ENCODE measurements at regions not wholly inside any gene's neighbourhood (a gene's known extent, or its start where the extent isn't known, plus 50 kb on each side); places are given as distances from the start of the nearest gene placed in this dataset.

- Histone ChIP-seq H3K27ac (no peak overlapping the region), H3K36me3 (replicated peaks in 1 of 2; ENCODE audit: insufficient read depth in 1 of 2, low read depth in 2 of 2) (no peaks in the 10 kb centered on the region), H3K4me1 (no peaks in the 10 kb centered on the region), H3K9me3 (no peaks in the 10 kb centered on the region), H3K27me3 (no peaks in the 10 kb centered on the region), H3K4me3 (no peak overlapping the region)
- intact Hi-C loops (cut with DNase I) = no loop called here
- ATAC-seq (no peak), DNase-seq (no peak)
- TF ChIP-seq POLR2A (IDR thresholded peaks at IDR 0.05) (no peak), CTCF (IDR thresholded peaks at IDR 0.05) (no peak)
- WGBS, 2 donors = 76 to 81% methylated on average over 14 of the region's 14 CpGs
Measured at GRCh38 chr2:116133381-116133942, 1681.0 kb upstream of the DDX18 start.

DNA sequence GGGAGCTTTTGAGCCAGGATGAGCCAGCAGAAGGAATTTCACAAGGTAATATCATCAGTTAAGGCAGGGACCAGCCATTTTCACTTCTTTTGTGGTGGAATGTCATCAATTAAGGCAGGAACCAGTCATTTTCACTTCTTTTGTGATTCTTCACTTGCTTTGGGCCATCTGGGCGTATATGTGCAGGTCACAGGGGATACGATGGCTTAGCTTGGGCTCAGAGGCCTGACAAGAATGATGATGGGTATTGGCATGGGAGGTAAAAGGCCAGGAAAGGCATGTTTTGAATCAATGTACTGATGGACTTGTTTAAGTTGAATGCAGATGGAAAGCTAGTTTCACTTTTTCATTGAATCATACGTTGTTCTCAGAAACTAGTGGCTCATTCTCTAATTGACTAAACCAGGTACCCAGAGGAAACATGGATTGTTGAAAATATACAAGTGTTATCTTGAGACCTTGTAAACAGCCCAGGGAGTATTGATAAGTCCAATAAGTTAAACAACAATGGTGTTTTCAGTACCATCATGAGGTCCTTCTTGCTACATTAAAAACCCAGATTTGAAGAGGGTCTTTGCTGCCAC, 1672.5 kb upstream of the DDX18 start:
- intact Hi-C loops (cut with DNase I) = no loop called here
- H3K9me3 ChIP-seq = no peaks in the 10 kb centered on the region
- no peaks in the 10 kb centered on the region for H3K36me3 ChIP-seq (replicated peaks in 1 of 2; ENCODE audit: insufficient read depth in 1 of 2, low read depth in 2 of 2)
- DNase-seq = no peak
- WGBS, 2 donors = 66 to 68% methylated on average over 3 of the region's 3 CpGs
- H3K4me3 ChIP-seq = no peak overlapping the region
- H3K4me1 ChIP-seq = no peaks in the 10 kb centered on the region
- H3K27me3 ChIP-seq = no peaks in the 10 kb centered on the region
- TF ChIP-seq POLR2A (IDR thresholded peaks at IDR 0.05) (no peak), CTCF (IDR thresholded peaks at IDR 0.05) (no peak)
- ATAC-seq = no peak
- H3K27ac ChIP-seq = no peak overlapping the region

DNA sequence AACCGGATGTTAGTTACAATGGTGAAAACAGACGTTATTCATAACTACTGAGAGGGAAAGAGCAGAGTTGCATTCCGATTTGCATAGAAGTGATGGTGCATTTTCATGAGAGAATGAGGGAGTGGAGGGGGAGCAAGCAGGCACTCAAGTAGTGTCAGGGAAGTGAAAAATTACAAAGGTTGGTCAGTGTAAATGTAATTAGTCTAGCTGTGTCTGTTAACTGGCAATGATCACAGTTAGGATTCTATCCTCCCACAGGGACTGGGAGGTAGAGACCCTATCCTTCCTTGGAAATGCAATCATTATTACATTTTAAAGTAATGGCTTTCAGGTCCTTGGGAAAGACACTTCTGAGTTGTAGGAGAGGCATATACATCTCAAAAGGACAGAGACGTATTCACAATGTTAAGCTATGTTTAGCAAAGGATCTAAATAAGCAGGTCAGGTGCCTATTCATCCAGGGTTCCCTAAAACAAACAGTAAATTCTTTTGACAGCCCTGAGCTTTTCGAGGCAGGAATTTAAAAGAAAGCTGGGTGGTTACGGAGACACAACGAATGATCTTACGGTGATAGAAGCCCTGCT, 1671.8 kb upstream of the DDX18 start:
- Histone ChIP-seq H3K27ac (no peak overlapping the region), H3K4me3 (no peak overlapping the region), H3K4me1 (no peaks in the 10 kb centered on the region), H3K36me3 (replicated peaks in 1 of 2; ENCODE audit: insufficient read depth in 1 of 2, low read depth in 2 of 2) (no peaks in the 10 kb centered on the region), H3K9me3 (no peaks in the 10 kb centered on the region), H3K27me3 (no peaks in the 10 kb centered on the region)
- intact Hi-C loops (cut with DNase I) = no loop called here
- TF ChIP-seq POLR2A (IDR thresholded peaks at IDR 0.05) = no peak
- TF ChIP-seq CTCF (IDR thresholded peaks at IDR 0.05) = no peak
- ATAC-seq = no peak
- WGBS, 2 donors = 37% methylated on average over 8 of the region's 8 CpGs
- DNase-seq = no peak

DNA sequence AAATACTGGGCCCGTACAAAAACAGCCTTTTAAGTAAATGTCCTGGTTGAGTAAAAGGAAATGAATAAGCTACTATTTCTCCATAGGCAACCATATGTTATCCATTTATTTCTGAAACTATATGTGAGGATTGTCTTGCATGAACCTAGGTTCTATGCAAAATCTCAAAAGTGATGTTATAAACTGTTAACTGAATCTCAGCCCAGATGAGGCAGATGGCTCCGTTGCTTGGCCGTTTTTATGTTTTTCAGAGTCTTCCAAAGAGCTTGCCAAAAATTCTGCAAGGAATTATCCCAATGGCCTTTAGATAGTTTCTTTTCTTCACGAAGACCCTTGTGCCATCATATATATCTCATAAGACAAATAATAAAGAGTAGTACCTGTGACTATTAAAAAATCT, 1669.5 kb upstream of the DDX18 start:
- Histone ChIP-seq H3K27ac (no peak overlapping the region), H3K27me3 (no peaks in the 10 kb centered on the region), H3K4me1 (no peaks in the 10 kb centered on the region), H3K9me3 (no peaks in the 10 kb centered on the region), H3K36me3 (replicated peaks in 1 of 2; ENCODE audit: insufficient read depth in 1 of 2, low read depth in 2 of 2) (no peaks in the 10 kb centered on the region), H3K4me3 (no peak overlapping the region)
- no peak for TF ChIP-seq CTCF (IDR thresholded peaks at IDR 0.05)
- TF ChIP-seq POLR2A (IDR thresholded peaks at IDR 0.05) = no peak
- WGBS, 2 donors = 71 to 74% methylated on average over 4 of the region's 4 CpGs
- intact Hi-C loops (cut with DNase I) = no loop called here
- ATAC-seq (no peak), DNase-seq (no peak)

- H3K36me3 ChIP-seq (replicated peaks in 1 of 2; ENCODE audit: insufficient read depth in 1 of 2, low read depth in 2 of 2) = no peaks in the 10 kb centered on the region
- ATAC-seq (no peak), DNase-seq (no peak)
- H3K27ac ChIP-seq = no peak overlapping the region
- no peaks in the 10 kb centered on the region for H3K27me3 ChIP-seq
- TF ChIP-seq POLR2A (IDR thresholded peaks at IDR 0.05) (no peak), CTCF (IDR thresholded peaks at IDR 0.05) (no peak)
- no peak overlapping the region for H3K4me3 ChIP-seq
- intact Hi-C loops (cut with DNase I) = no loop called here
- no peaks in the 10 kb centered on the region for H3K4me1 ChIP-seq
- H3K9me3 ChIP-seq = no peaks in the 10 kb centered on the region
Measured at GRCh38 chr2:116148361-116148760, 1666.1 kb upstream of the DDX18 start.

Measured in body of pancreas (tissue), 4 donors.